DOHH2 (cell line): ENCODE measurements at regions not wholly inside any gene's neighbourhood (a gene's known extent, or its start where the extent isn't known, plus 50 kb on each side); places are given as distances from the start of the nearest gene placed in this dataset.
"Not testable (repeated sequence)": the region's sequence is repeated elsewhere in the genome, so short reads cannot be mapped to it uniquely, and the experiment has no call there.

Experiments
- H3F3A ChIP-seq: fragments of 200-600 bp; sonication (generic), shearing (Covaris generic); 2 replicates; pipeline ENCODE4 v1.6.0; 2016; ENCODE audit warnings: antibody characterized with exemption, mild to moderate bottlenecking; ENCODE audit not compliant: control insufficient read depth, insufficient read depth
- H3K27ac ChIP-seq: fragments of 200-600 bp; sonication (generic); 2 replicates; pipeline ENCODE4 v1.5.1; 2014; ENCODE audit warnings: low read depth, mild to moderate bottlenecking, low read length, moderate library complexity
- H3K27me3 ChIP-seq: fragments of 200-600 bp; sonication (generic); 2 replicates; pipeline ENCODE4 v1.6.1; 2014; ENCODE audit warnings: mild to moderate bottlenecking, low read length, mixed read lengths; ENCODE audit not compliant: control insufficient read depth
- H3K36me3 ChIP-seq: fragments of 200-600 bp; sonication (generic); 2 replicates; pipeline ENCODE4 v1.6.1; 2014; ENCODE audit warnings: mild to moderate bottlenecking, low read length, moderate library complexity, mixed read lengths; ENCODE audit not compliant: control insufficient read depth
- H3K4me1 ChIP-seq: fragments of 200-600 bp; sonication (generic); 2 replicates; pipeline ENCODE4 v1.6.1; 2014; ENCODE audit warnings: mild to moderate bottlenecking, low read length, mixed read lengths; ENCODE audit not compliant: control insufficient read depth
- H3K4me2 ChIP-seq: fragments of 200-600 bp; sonication (generic); 2 replicates; pipeline ENCODE4 v1.6.0; 2014; ENCODE audit warnings: mild to moderate bottlenecking, low read length, moderate library complexity
- H3K4me3 ChIP-seq: fragments of 200-600 bp; sonication (generic); 2 replicates; pipeline ENCODE4 v1.5.1; 2014; ENCODE audit warnings: mild to moderate bottlenecking, low read length, mixed read lengths
- H3K79me2 ChIP-seq: fragments of 200-600 bp; sonication (generic); 2 replicates; pipeline ENCODE4 v1.6.1; 2014; ENCODE audit warnings: mild to moderate bottlenecking, low read length, mixed read lengths; ENCODE audit not compliant: control insufficient read depth
- H3K9me2 ChIP-seq: fragments of 200-600 bp; sonication (generic); replicated peaks from 2 replicates; pipeline ENCODE4 v1.6.1; 2014; ENCODE audit warnings: mild to moderate bottlenecking, low read length, mixed read lengths; ENCODE audit not compliant: control insufficient read depth
- H3K9me3 ChIP-seq: fragments of 200-600 bp; sonication (generic); 2 replicates; pipeline ENCODE4 v1.6.1; 2014; ENCODE audit warnings: antibody characterized with exemption, low read length, mixed read lengths; ENCODE audit not compliant: control insufficient read depth, insufficient read depth
- H4K20me1 ChIP-seq: fragments of 200-600 bp; sonication (generic); 2 replicates; pipeline ENCODE4 v1.6.0; 2014; ENCODE audit warnings: low read depth, mild to moderate bottlenecking, antibody characterized with exemption, low read length, moderate library complexity; ENCODE audit not compliant: control insufficient read depth, insufficient read depth
- CTCF ChIP-seq: fragments of 200-600 bp; sonication (generic); IDR thresholded peaks from one replicate; pipeline ENCODE4 v1.5.1; 2014; ENCODE audit warnings: antibody characterized with exemption, mild to moderate bottlenecking, low read depth, low read length; ENCODE audit not compliant: poor library complexity, severe bottlenecking
- EZH2phosphoT487 ChIP-seq: fragments of 200-600 bp; sonication (generic); IDR thresholded peaks from 2 replicates; pipeline ENCODE4 v1.6.1; 2017; ENCODE audit warnings: borderline replicate concordance, mild to moderate bottlenecking, antibody characterized with exemption, low read length, moderate library complexity, mixed read lengths

DNA sequence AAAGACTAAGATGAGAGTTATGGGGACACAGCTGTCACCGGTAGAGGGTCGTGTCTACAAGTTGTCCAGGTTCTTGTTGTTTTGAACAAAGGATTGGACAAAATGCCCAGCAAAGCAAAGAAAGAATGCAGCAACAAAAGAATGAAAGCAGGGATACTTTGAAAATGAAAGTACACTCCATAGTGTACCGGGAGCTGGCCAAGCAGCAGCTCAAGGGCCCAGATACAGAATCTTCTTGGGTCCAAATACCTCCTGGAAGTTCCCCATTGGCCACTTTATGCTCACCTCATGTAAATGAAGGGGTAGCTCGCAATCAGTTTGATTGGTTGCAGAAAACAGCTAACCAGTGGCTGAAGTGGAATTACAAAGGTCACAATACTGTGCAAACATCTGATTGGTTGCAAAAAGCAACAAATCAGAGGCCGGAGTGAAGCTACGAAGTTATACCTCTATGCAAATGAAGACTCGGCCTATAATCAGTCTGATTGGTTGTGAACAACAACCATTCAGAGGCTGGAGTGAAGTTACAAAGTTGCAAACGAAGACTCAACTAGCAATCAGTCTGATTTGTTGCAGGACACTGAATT, 474.9 kb upstream of the TMEFF2 start:
- Histone ChIP-seq H3F3A (no peaks in the 10 kb centered on the region), H3K79me2 (no peaks in the 10 kb centered on the region), H3K27ac (no peak overlapping the region), H3K9me3 (no peaks in the 10 kb centered on the region), H3K4me3 (no peak overlapping the region), H3K4me1 (no peaks in the 10 kb centered on the region), H3K4me2 (no peak overlapping the region), H3K27me3 (no peaks in the 10 kb centered on the region), H3K36me3 (no peaks in the 10 kb centered on the region), H3K9me2 (no peaks in the 10 kb centered on the region), H4K20me1 (no peaks in the 10 kb centered on the region)
- TF ChIP-seq EZH2phosphoT487 = no peak
- TF ChIP-seq CTCF = no peak

GRCh38 chr2:192660555-192660954, 465.8 kb upstream of the TMEFF2 start:
- H3K9me2 ChIP-seq, H3K27ac ChIP-seq, H3K27me3 ChIP-seq, H3K4me3 ChIP-seq, H3K4me2 ChIP-seq, H3F3A ChIP-seq, H3K9me3 ChIP-seq, H4K20me1 ChIP-seq, H3K4me1 ChIP-seq, H3K36me3 ChIP-seq, H3K79me2 ChIP-seq: not testable (repeated sequence)

- Histone ChIP-seq H3K9me3 (no peaks in the 10 kb centered on the region), H3K79me2 (no peaks in the 10 kb centered on the region), H3K27me3 (no peaks in the 10 kb centered on the region), H3F3A (no peaks in the 10 kb centered on the region), H4K20me1 (no peaks in the 10 kb centered on the region), H3K36me3 (no peaks in the 10 kb centered on the region), H3K9me2 (no peaks in the 10 kb centered on the region), H3K4me1 (no peaks in the 10 kb centered on the region), H3K4me3 (no peak overlapping the region), H3K27ac (no peak overlapping the region), H3K4me2 (no peak overlapping the region)
- TF ChIP-seq EZH2phosphoT487 (no peak), CTCF (no peak)
Measured at GRCh38 chr2:192657362-192657761, 462.6 kb upstream of the TMEFF2 start.

GRCh38 chr2:192655916-192656315, 461.2 kb upstream of the TMEFF2 start:
- H3K9me2 ChIP-seq = no peaks in the 10 kb centered on the region
- no peak overlapping the region for H3K4me2 ChIP-seq
- H3K79me2 ChIP-seq = no peaks in the 10 kb centered on the region
- H3F3A ChIP-seq = no peaks in the 10 kb centered on the region
- H4K20me1 ChIP-seq = no peaks in the 10 kb centered on the region
- H3K27ac ChIP-seq = no peak overlapping the region
- H3K27me3 ChIP-seq = no peaks in the 10 kb centered on the region
- no peaks in the 10 kb centered on the region for H3K9me3 ChIP-seq
- no peaks in the 10 kb centered on the region for H3K4me1 ChIP-seq
- no peaks in the 10 kb centered on the region for H3K36me3 ChIP-seq
- no peak for TF ChIP-seq CTCF
- no peak for TF ChIP-seq EZH2phosphoT487
- H3K4me3 ChIP-seq = no peak overlapping the region
